ENCODE measurements at regions not wholly inside any gene's neighbourhood (a gene's known extent, or its start where the extent isn't known, plus 50 kb on each side); places are given as distances from the start of the nearest gene placed in this dataset.
"Not testable (repeated sequence)": the region's sequence is repeated elsewhere in the genome, so short reads cannot be mapped to it uniquely, and the experiment has no call there.

GRCh38 chr6:19713984-19714383 is 123.2 kb upstream of the ID4 start:
- DNase-seq: no peak

GRCh38 chr6:19714434-19715166 is 122.6 kb upstream of the ID4 start:
- DNase-seq: peak in 1 of 3 experiments; percentile 35

GRCh38 chr6:19715167-19715551 is 122.0 kb upstream of the ID4 start:
- DNase-seq: peak in 2 of 3 experiments; percentile 4 to 53

- no peak for DNase-seq
Observed at GRCh38 chr6:19719691-19720128, 117.5 kb upstream of the ID4 start.

GRCh38 chr6:19721766-19722377 is 115.3 kb upstream of the ID4 start:
- DNase-seq: no peak

- DNase-seq: no peak
Observed at GRCh38 chr6:19722999-19723398, 114.2 kb upstream of the ID4 start.

GRCh38 chr6:19723545-19723944 is 113.6 kb upstream of the ID4 start:
- DNase-seq: no peak

- DNase-seq: not testable (repeated sequence)
Observed at GRCh38 chr6:19725436-19725835, 111.7 kb upstream of the ID4 start.

- no peak for DNase-seq
Observed at GRCh38 chr6:19731282-19731681, 105.9 kb upstream of the ID4 start.

GRCh38 chr6:19734061-19734460 is 103.1 kb upstream of the ID4 start:
- DNase-seq: no peak

- DNase-seq: no peak
Observed at GRCh38 chr6:19734519-19734918, 102.7 kb upstream of the ID4 start.

- peak; percentile 34 to 75 (median 66) for DNase-seq
Observed at GRCh38 chr6:19736066-19736465, 101.1 kb upstream of the ID4 start.

GRCh38 chr6:19738010-19738409 is 99.2 kb upstream of the ID4 start:
- no peak for DNase-seq

- no peak for DNase-seq
Observed at GRCh38 chr6:19749722-19750121, 87.4 kb upstream of the ID4 start.

GRCh38 chr6:19752746-19753145 is 84.4 kb upstream of the ID4 start:
- DNase-seq: peak in 2 of 3 experiments; percentile 40 to 65

GRCh38 chr6:19753826-19754225 is 83.3 kb upstream of the ID4 start:
- DNase-seq: peak in 2 of 3 experiments; percentile 71 to 94

- no peak for DNase-seq
Observed at GRCh38 chr6:19754686-19755085, 82.5 kb upstream of the ID4 start.

- peak in 1 of 3 experiments; percentile 31 for DNase-seq
Observed at GRCh38 chr6:19755181-19755580, 82.0 kb upstream of the ID4 start.

GRCh38 chr6:19757036-19757435 is 80.1 kb upstream of the ID4 start:
- no peak for DNase-seq

GRCh38 chr6:19759117-19759880 is 77.9 kb upstream of the ID4 start:
- no peak for DNase-seq

GRCh38 chr6:19761121-19761520 is 76.0 kb upstream of the ID4 start:
- peak in 1 of 3 experiments; percentile 30 for DNase-seq

- DNase-seq: no peak
Observed at GRCh38 chr6:19771753-19772336, 65.3 kb upstream of the ID4 start.

GRCh38 chr6:19772891-19773290 is 64.3 kb upstream of the ID4 start:
- no peak for DNase-seq

Measured in NCI-H1417 (cell line).